Panc1 (cell line): ENCODE measurements at regions not wholly inside any gene's neighbourhood (a gene's known extent, or its start where the extent isn't known, plus 50 kb on each side); places are given as distances from the start of the nearest gene placed in this dataset.

Experiments
- POLR2AphosphoS5 ChIP-seq: IDR thresholded peaks from 2 replicates; pipeline ENCODE4 v1.6.1; 2012; ENCODE audit warnings: mild to moderate bottlenecking, low read depth, low read length, moderate library complexity
- TCF7L2 ChIP-seq: IDR thresholded peaks from 2 replicates; pipeline ENCODE4 v1.6.1; 2011; ENCODE audit warnings: mild to moderate bottlenecking, low read depth, low read length, inconsistent platforms
- TF ChIP-seq, protein P1 (sequence below): fragments of 450-650 bp; IDR thresholded peaks from 2 replicates; pipeline ENCODE4 v1.5.1; 2017; ENCODE audit warnings: mild to moderate bottlenecking

DNA sequence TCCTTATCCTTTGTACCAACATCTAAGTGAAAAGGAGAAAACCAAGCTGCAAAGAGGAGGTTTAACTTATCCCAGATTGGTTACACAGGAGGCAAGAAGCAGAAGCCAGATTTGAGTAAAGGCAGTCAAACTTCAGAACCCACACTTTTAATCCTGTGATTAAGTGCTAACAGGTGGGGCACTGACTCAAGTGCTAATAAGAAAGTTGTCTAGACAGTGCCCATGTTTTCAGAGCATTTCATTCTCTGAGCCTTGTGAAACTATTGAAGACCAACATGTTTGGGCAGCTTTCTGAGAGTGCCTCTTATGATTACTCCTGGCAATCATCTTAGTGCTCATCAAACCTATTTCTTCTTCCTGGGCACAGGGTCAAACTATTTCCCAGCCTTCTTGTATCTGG is 380.8 kb downstream of the KCNRG start:
- TF ChIP-seq, protein P1, sequence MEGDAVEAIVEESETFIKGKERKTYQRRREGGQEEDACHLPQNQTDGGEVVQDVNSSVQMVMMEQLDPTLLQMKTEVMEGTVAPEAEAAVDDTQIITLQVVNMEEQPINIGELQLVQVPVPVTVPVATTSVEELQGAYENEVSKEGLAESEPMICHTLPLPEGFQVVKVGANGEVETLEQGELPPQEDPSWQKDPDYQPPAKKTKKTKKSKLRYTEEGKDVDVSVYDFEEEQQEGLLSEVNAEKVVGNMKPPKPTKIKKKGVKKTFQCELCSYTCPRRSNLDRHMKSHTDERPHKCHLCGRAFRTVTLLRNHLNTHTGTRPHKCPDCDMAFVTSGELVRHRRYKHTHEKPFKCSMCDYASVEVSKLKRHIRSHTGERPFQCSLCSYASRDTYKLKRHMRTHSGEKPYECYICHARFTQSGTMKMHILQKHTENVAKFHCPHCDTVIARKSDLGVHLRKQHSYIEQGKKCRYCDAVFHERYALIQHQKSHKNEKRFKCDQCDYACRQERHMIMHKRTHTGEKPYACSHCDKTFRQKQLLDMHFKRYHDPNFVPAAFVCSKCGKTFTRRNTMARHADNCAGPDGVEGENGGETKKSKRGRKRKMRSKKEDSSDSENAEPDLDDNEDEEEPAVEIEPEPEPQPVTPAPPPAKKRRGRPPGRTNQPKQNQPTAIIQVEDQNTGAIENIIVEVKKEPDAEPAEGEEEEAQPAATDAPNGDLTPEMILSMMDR = no peak
- TF ChIP-seq POLR2AphosphoS5 = no peak
- TF ChIP-seq TCF7L2 = no peak
